ENCODE measurements at regions not wholly inside any gene's neighbourhood (a gene's known extent, or its start where the extent isn't known, plus 50 kb on each side); places are given as distances from the start of the nearest gene placed in this dataset.
"Not testable (repeated sequence)": the region's sequence is repeated elsewhere in the genome, so short reads cannot be mapped to it uniquely, and the experiment has no call there.

GRCh38 chr2:126952216-126952615 is 53.5 kb downstream of the TEX51 start:
- no peaks in the 10 kb centered on the region for H3K36me3 ChIP-seq (ENCODE audit: control insufficient read depth, low read length)

GRCh38 chr2:126953483-126953882 is 54.8 kb downstream of the TEX51 start:
- peaks cover 10% of the 10 kb centered on the region for H3K27me3 ChIP-seq (ENCODE audit: control insufficient read depth, low read length)
- H3K4me3 ChIP-seq (ENCODE audit: low read length), result no peak overlapping the region
- H3K36me3 ChIP-seq (ENCODE audit: control insufficient read depth, low read length), result no peaks in the 10 kb centered on the region
- no peaks in the 10 kb centered on the region for H3K4me1 ChIP-seq (ENCODE audit: control insufficient read depth, low read length)
- no peak overlapping the region for H3K27ac ChIP-seq (ENCODE audit: low read depth, low read length)
- TF ChIP-seq CTCF (IDR thresholded peaks at IDR 0.05; ENCODE audit: low read depth, low read length, poor library complexity, severe bottlenecking) (no peak), EZH2phosphoT487 (IDR thresholded peaks at IDR 0.05; ENCODE audit: borderline replicate concordance, low read length) (no peak)
- H3F3A ChIP-seq (ENCODE audit: control insufficient read depth, insufficient read depth), result no peaks in the 10 kb centered on the region
- H3K9me2 ChIP-seq (replicated peaks; ENCODE audit: control insufficient read depth, low read length), result no peaks in the 10 kb centered on the region
- H3K4me2 ChIP-seq (ENCODE audit: low read length), result no peak overlapping the region
- no peaks in the 10 kb centered on the region for H3K79me2 ChIP-seq (ENCODE audit: control insufficient read depth, low read length)
- H3K9me3 ChIP-seq (ENCODE audit: control insufficient read depth, insufficient read depth, low read length), result no peaks in the 10 kb centered on the region
- no peaks in the 10 kb centered on the region for H4K20me1 ChIP-seq (ENCODE audit: control insufficient read depth, insufficient read depth, low read depth, low read length)

More at GRCh38 chr2:126952216-126952615, 53.5 kb downstream of the TEX51 start:
- Histone ChIP-seq H3F3A (ENCODE audit: control insufficient read depth, insufficient read depth) (no peaks in the 10 kb centered on the region), H3K27ac (ENCODE audit: low read depth, low read length) (no peak overlapping the region), H3K27me3 (ENCODE audit: control insufficient read depth, low read length) (peaks cover 10% of the 10 kb centered on the region), H3K9me2 (replicated peaks; ENCODE audit: control insufficient read depth, low read length) (no peaks in the 10 kb centered on the region), H3K9me3 (ENCODE audit: control insufficient read depth, insufficient read depth, low read length) (no peaks in the 10 kb centered on the region), H3K4me1 (ENCODE audit: control insufficient read depth, low read length) (no peaks in the 10 kb centered on the region), H3K4me3 (ENCODE audit: low read length) (no peak overlapping the region), H4K20me1 (ENCODE audit: control insufficient read depth, insufficient read depth, low read depth, low read length) (no peaks in the 10 kb centered on the region), H3K79me2 (ENCODE audit: control insufficient read depth, low read length) (no peaks in the 10 kb centered on the region), H3K4me2 (ENCODE audit: low read length) (no peak overlapping the region)
- no peak for TF ChIP-seq CTCF (IDR thresholded peaks at IDR 0.05; ENCODE audit: low read depth, low read length, poor library complexity, severe bottlenecking)

- no peak overlapping the region for H3K4me3 ChIP-seq (ENCODE audit: low read length)
- H3K4me2 ChIP-seq (ENCODE audit: low read length), result no peak overlapping the region
- no peaks in the 10 kb centered on the region for H4K20me1 ChIP-seq (ENCODE audit: control insufficient read depth, insufficient read depth, low read depth, low read length)
- no peaks in the 10 kb centered on the region for H3K79me2 ChIP-seq (ENCODE audit: control insufficient read depth, low read length)
- peaks cover 10% of the 10 kb centered on the region for H3K27me3 ChIP-seq (ENCODE audit: control insufficient read depth, low read length)
- no peaks in the 10 kb centered on the region for H3F3A ChIP-seq (ENCODE audit: control insufficient read depth, insufficient read depth)
- H3K36me3 ChIP-seq (ENCODE audit: control insufficient read depth, low read length), result no peaks in the 10 kb centered on the region
- TF ChIP-seq CTCF (IDR thresholded peaks at IDR 0.05; ENCODE audit: low read depth, low read length, poor library complexity, severe bottlenecking), result no peak
- no peak for TF ChIP-seq EZH2phosphoT487 (IDR thresholded peaks at IDR 0.05; ENCODE audit: borderline replicate concordance, low read length)
- no peak overlapping the region for H3K27ac ChIP-seq (ENCODE audit: low read depth, low read length)
- H3K9me2 ChIP-seq (replicated peaks; ENCODE audit: control insufficient read depth, low read length), result no peaks in the 10 kb centered on the region
- H3K4me1 ChIP-seq (ENCODE audit: control insufficient read depth, low read length), result no peaks in the 10 kb centered on the region
- H3K9me3 ChIP-seq (ENCODE audit: control insufficient read depth, insufficient read depth, low read length), result no peaks in the 10 kb centered on the region
These were observed 56.1 kb downstream of the TEX51 start for GRCh38 chr2:126954831-126955230.

- not testable (repeated sequence) for H3K36me3 ChIP-seq (ENCODE audit: control insufficient read depth, low read length); H3K27ac ChIP-seq (ENCODE audit: low read depth, low read length); H3K9me3 ChIP-seq (ENCODE audit: control insufficient read depth, insufficient read depth, low read length); H3K4me3 ChIP-seq (ENCODE audit: low read length); H3K79me2 ChIP-seq (ENCODE audit: control insufficient read depth, low read length); H4K20me1 ChIP-seq (ENCODE audit: control insufficient read depth, insufficient read depth, low read depth, low read length); H3K4me2 ChIP-seq (ENCODE audit: low read length); H3K27me3 ChIP-seq (ENCODE audit: control insufficient read depth, low read length); H3F3A ChIP-seq (ENCODE audit: control insufficient read depth, insufficient read depth); H3K9me2 ChIP-seq (replicated peaks; ENCODE audit: control insufficient read depth, low read length); H3K4me1 ChIP-seq (ENCODE audit: control insufficient read depth, low read length)
These were observed 58.1 kb downstream of the TEX51 start for GRCh38 chr2:126956773-126957172.

Measured in DOHH2 (cell line).